ENCODE measurements at regions not wholly inside any gene's neighbourhood (a gene's known extent, or its start where the extent isn't known, plus 50 kb on each side); places are given as distances from the start of the nearest gene placed in this dataset.

DNA sequence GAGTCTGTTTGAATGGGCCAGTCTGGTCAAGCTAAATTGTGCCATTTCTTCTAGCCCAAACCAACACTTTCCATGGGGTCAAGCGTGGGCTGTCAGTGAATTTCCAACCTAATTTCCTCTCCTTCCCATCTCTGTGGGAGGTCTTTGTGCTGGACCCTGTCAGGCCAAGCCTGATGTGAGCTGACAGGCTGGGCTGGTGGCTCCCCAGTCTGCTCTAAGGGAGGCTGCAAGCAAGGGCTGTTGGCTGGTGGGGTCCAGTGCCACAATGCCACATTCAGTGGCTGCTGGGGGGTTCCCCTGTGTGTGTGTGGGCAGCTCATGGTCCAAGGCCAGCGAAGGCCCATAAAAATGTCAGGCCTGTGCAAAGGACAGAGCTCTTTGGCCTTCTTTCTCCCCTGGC is 216.1 kb downstream of the OPA1 start:
- DNase-seq (ENCODE audit: extremely low spot score): no peak
- intact Hi-C loops (cut with DNase I): no loop called here
- WGBS: 94% methylated on average over 2 of the region's 2 CpGs

DNA sequence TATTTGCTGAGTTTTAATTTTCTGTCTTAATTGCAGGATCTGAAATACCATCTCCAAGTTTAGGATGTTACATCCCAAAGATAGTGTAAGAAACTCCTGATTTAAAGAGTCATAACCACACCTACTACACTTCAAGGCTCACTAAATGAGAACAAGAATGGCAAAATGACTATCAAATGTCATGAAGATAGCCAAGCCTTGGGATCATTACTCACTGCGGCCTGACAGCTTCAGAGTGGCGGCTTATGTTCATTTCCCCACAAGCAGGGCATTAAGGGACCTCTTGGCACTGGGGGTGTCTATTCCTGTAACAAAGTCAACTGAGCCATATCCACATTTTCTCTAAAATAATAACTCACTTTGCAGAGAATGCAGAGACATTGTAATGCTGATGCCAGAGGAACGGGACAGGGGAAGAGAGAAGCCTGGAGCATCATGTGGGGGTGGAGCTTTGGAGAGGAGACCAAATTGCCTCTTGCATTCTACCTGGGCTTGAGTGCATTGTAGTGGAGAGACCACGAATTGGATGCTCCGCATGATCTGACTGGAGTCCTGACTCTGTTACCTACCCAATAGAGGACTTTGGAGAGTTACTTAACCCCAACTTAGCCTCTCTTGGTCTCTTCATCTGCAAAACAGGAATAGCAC is 219.2 kb downstream of the OPA1 start:
- peaks cover 5 to 7% (median 6%) of the 10 kb centered on the region in 4 donors for H3K4me1 ChIP-seq
- H3K9me3 ChIP-seq: no peaks in the 10 kb centered on the region
- WGBS: 89% methylated on average over 5 of the region's 5 CpGs
- no peak overlapping the region for H3K27ac ChIP-seq (replicated peaks in 1 of 4)
- TF ChIP-seq POLR2AphosphoS5 (IDR thresholded peaks at IDR 0.05) (no peak), EP300 (IDR thresholded peaks at IDR 0.05) (no peak), POLR2A (IDR thresholded peaks at IDR 0.05; ENCODE audit: low read depth) (no peak)
- TF ChIP-seq, protein P1, sequence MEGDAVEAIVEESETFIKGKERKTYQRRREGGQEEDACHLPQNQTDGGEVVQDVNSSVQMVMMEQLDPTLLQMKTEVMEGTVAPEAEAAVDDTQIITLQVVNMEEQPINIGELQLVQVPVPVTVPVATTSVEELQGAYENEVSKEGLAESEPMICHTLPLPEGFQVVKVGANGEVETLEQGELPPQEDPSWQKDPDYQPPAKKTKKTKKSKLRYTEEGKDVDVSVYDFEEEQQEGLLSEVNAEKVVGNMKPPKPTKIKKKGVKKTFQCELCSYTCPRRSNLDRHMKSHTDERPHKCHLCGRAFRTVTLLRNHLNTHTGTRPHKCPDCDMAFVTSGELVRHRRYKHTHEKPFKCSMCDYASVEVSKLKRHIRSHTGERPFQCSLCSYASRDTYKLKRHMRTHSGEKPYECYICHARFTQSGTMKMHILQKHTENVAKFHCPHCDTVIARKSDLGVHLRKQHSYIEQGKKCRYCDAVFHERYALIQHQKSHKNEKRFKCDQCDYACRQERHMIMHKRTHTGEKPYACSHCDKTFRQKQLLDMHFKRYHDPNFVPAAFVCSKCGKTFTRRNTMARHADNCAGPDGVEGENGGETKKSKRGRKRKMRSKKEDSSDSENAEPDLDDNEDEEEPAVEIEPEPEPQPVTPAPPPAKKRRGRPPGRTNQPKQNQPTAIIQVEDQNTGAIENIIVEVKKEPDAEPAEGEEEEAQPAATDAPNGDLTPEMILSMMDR (IDR thresholded peaks at IDR 0.05): no peak
- peaks cover 0 to 10% (median 0%) of the 10 kb centered on the region in 4 donors for H3K27me3 ChIP-seq
- H3K4me3 ChIP-seq: no peak overlapping the region
- H3K36me3 ChIP-seq: no peaks in the 10 kb centered on the region
- DNase-seq (ENCODE audit: extremely low spot score): no peak
- intact Hi-C loops (cut with DNase I): no loop called here

More for the DNA sequence above, 216.1 kb downstream of the OPA1 start:
- TF ChIP-seq POLR2A (IDR thresholded peaks at IDR 0.05; ENCODE audit: low read depth) (no peak), EP300 (IDR thresholded peaks at IDR 0.05) (no peak), POLR2AphosphoS5 (IDR thresholded peaks at IDR 0.05) (no peak)
- TF ChIP-seq, protein P1 (IDR thresholded peaks at IDR 0.05): no peak
- no peaks in the 10 kb centered on the region for H3K36me3 ChIP-seq
- H3K27me3 ChIP-seq: no peaks in the 10 kb centered on the region
- H3K4me1 ChIP-seq: peaks cover 0 to 6% (median 5%) of the 10 kb centered on the region in 4 donors
- no peak overlapping the region for H3K4me3 ChIP-seq
- H3K9me3 ChIP-seq: no peaks in the 10 kb centered on the region
- H3K27ac ChIP-seq (replicated peaks in 1 of 4): no peak overlapping the region

DNA sequence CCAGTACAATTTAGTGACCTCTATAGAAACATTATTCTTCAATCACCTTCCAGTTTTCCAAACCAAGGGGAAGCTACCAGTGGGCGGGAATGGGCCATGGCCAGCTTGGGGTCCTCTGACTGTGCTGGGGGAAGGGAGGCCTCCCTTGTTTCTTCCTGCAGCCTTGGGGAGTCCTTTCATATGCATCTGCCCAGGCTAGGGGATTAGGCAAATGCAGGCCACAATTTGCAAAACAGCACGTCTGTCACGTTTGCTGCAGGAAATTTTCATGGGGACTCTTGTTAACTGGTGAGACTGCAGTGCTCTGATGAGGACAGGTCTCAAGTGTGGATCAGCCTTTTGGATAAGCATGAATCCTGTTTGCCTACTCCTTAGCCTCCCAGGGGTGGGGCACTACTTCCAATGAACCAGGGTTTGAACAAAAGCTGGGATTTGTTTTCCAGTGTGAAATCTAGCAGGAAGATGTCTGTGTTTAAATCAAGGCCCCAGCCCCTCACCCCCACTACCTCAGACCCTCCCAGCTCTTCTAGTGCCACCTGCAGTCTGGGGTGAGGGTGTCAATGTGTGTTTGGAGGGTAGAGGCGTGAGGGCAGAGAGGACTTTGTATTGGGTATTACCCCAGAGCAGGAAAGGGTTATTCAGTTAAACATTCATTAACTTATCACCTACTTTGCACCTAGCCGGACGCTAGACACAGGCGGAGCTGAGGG is 219.9 kb downstream of the OPA1 start:
- WGBS: 90% methylated on average over 7 of the region's 7 CpGs

DNA sequence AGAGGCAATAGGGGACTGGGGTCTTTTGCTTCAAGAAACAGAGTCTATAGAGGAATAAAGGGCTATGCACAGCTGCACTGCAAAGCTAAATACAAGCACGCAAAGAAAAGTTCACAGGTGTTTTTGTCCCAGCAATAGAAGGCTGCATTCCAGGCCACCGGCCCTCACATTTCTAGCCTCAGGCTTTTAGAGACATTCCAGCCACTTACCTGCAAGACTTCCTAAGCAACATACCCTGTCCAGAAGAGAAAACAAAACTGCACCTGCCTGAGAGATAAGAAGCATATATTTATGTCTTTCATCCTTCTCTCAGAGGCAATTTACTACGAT is 220.5 kb downstream of the OPA1 start:
- peaks cover 0 to 10% (median 0%) of the 10 kb centered on the region in 4 donors for H3K27me3 ChIP-seq
- H3K27ac ChIP-seq (replicated peaks in 1 of 4): no peak overlapping the region
- no peak for TF ChIP-seq POLR2AphosphoS5 (IDR thresholded peaks at IDR 0.05)
- no peak for TF ChIP-seq EP300 (IDR thresholded peaks at IDR 0.05)
- TF ChIP-seq, protein P1 (IDR thresholded peaks at IDR 0.05): no peak
- no peak for TF ChIP-seq POLR2A (IDR thresholded peaks at IDR 0.05; ENCODE audit: low read depth)
- no peak overlapping the region for H3K4me3 ChIP-seq
- intact Hi-C loops (cut with DNase I): no loop called here
- peaks cover 5 to 11% (median 10%) of the 10 kb centered on the region in 4 donors for H3K4me1 ChIP-seq
- no peak for DNase-seq (ENCODE audit: extremely low spot score)
- 95% methylated on average over 3 of the region's 3 CpGs for WGBS
- H3K36me3 ChIP-seq: no peaks in the 10 kb centered on the region
- no peaks in the 10 kb centered on the region for H3K9me3 ChIP-seq

More for the DNA sequence above, 219.9 kb downstream of the OPA1 start:
- Histone ChIP-seq H3K36me3 (no peaks in the 10 kb centered on the region), H3K27ac (replicated peaks in 1 of 4) (no peak overlapping the region), H3K27me3 (peaks cover 0 to 10% (median 0%) of the 10 kb centered on the region in 4 donors), H3K4me1 (peaks cover 5 to 11% (median 10%) of the 10 kb centered on the region in 4 donors), H3K9me3 (no peaks in the 10 kb centered on the region), H3K4me3 (no peak overlapping the region)
- intact Hi-C loops (cut with DNase I): no loop called here
- no peak for DNase-seq (ENCODE audit: extremely low spot score)
- TF ChIP-seq, protein P1 (IDR thresholded peaks at IDR 0.05): no peak
- TF ChIP-seq EP300 (IDR thresholded peaks at IDR 0.05) (no peak), POLR2A (IDR thresholded peaks at IDR 0.05; ENCODE audit: low read depth) (no peak), POLR2AphosphoS5 (IDR thresholded peaks at IDR 0.05) (no peak)
